Fibroblast of lung (primary cell): ENCODE measurements at regions not wholly inside any gene's neighbourhood (a gene's known extent, or its start where the extent isn't known, plus 50 kb on each side); places are given as distances from the start of the nearest gene placed in this dataset.

ENCODE experiments used
- CTCF ChIP-seq, 2 donors: IDR thresholded peaks in 1 of 2; conservative IDR thresholded peaks in 1 of 2; 1 replicate in 1 of 2; 2 replicates in 1 of 2; pipeline ENCODE4 v1.5.1; 2011 to 2012; ENCODE audit warnings: low read length in 2 of 2, control low read depth in 1 of 2, inconsistent platforms in 1 of 2, low read depth in 1 of 2, mild to moderate bottlenecking in 1 of 2
- EZH2 ChIP-seq: IDR thresholded peaks from 2 replicates; pipeline ENCODE4 v1.5.1; 2012; ENCODE audit warnings: low read length, control low read depth, mild to moderate bottlenecking; ENCODE audit errors: missing control alignments

GRCh38 chr2:193895226-193895625 is 1700.5 kb upstream of the TMEFF2 start:
- TF ChIP-seq CTCF (conservative IDR thresholded peaks at IDR 0.05 in 1 of 2, IDR thresholded peaks at IDR 0.05 in 1 of 2; ENCODE audit: low read depth in 1 of 2, low read length in 2 of 2) (no peak), EZH2 (no peak)
